ENCODE measurements at regions not wholly inside any gene's neighbourhood (a gene's known extent, or its start where the extent isn't known, plus 50 kb on each side); places are given as distances from the start of the nearest gene placed in this dataset.
"Not testable (repeated sequence)": the region's sequence is repeated elsewhere in the genome, so short reads cannot be mapped to it uniquely, and the experiment has no call there.

- not testable (repeated sequence) for DNase-seq (ENCODE audit: low read depth)
Measured at GRCh38 chr10:65794861-65795260, 1131.0 kb upstream of the LRRTM3 start.

- no peak for DNase-seq (ENCODE audit: low read depth)
Measured at GRCh38 chr10:65796472-65796871, 1129.4 kb upstream of the LRRTM3 start.

- DNase-seq (ENCODE audit: low read depth): no peak
Measured at GRCh38 chr10:65798133-65798532, 1127.7 kb upstream of the LRRTM3 start.

- no peak for DNase-seq (ENCODE audit: low read depth)
Measured at GRCh38 chr10:65802391-65802790, 1123.4 kb upstream of the LRRTM3 start.

- no peak for DNase-seq (ENCODE audit: low read depth)
Measured at GRCh38 chr10:65805511-65805910, 1120.3 kb upstream of the LRRTM3 start.

- DNase-seq (ENCODE audit: low read depth): no peak
Measured at GRCh38 chr10:65805993-65806392, 1119.8 kb upstream of the LRRTM3 start.

- no peak for DNase-seq (ENCODE audit: low read depth)
Measured at GRCh38 chr10:65808687-65809333, 1117.0 kb upstream of the LRRTM3 start.

- DNase-seq (ENCODE audit: low read depth): no peak
Measured at GRCh38 chr10:65811931-65812525, 1113.8 kb upstream of the LRRTM3 start.

- no peak for DNase-seq (ENCODE audit: low read depth)
Measured at GRCh38 chr10:65816536-65816935, 1109.3 kb upstream of the LRRTM3 start.

- DNase-seq (ENCODE audit: low read depth): no peak
Measured at GRCh38 chr10:65818990-65819389, 1106.8 kb upstream of the LRRTM3 start.

- DNase-seq (ENCODE audit: low read depth): no peak
Measured at GRCh38 chr10:65827359-65827758, 1098.5 kb upstream of the LRRTM3 start.

GRCh38 chr10:65838811-65839210 lies 1087.0 kb upstream of the LRRTM3 start:
- no peak for DNase-seq (ENCODE audit: low read depth)

GRCh38 chr10:65843203-65843602 lies 1082.6 kb upstream of the LRRTM3 start:
- no peak for DNase-seq (ENCODE audit: low read depth)

- no peak for DNase-seq (ENCODE audit: low read depth)
Measured at GRCh38 chr10:65845916-65846315, 1079.9 kb upstream of the LRRTM3 start.

- no peak for DNase-seq (ENCODE audit: low read depth)
Measured at GRCh38 chr10:65846541-65846940, 1079.3 kb upstream of the LRRTM3 start.

GRCh38 chr10:65846949-65847348 lies 1078.9 kb upstream of the LRRTM3 start:
- DNase-seq (ENCODE audit: low read depth): no peak

- no peak for DNase-seq (ENCODE audit: low read depth)
Measured at GRCh38 chr10:65847436-65848230, 1078.2 kb upstream of the LRRTM3 start.

GRCh38 chr10:65858841-65859240 lies 1067.0 kb upstream of the LRRTM3 start:
- DNase-seq (ENCODE audit: low read depth): no peak

- DNase-seq (ENCODE audit: low read depth): no peak
Measured at GRCh38 chr10:65861249-65861648, 1064.6 kb upstream of the LRRTM3 start.
